Endothelial cell of umbilical vein (primary cell): ENCODE measurements at regions not wholly inside any gene's neighbourhood (a gene's known extent, or its start where the extent isn't known, plus 50 kb on each side); places are given as distances from the start of the nearest gene placed in this dataset.

Experiments used
- BruUV-seq: library from RNA; stranded (reverse); fragments of 400-500 nt; replicated peaks from 2 replicates; lab custom pipeline; 2021; lab: Mats Ljungman, UMichigan
- CTCF ChIA-PET: fragments of 300-600, 350-600 bp; sonication (Branson Sonifier 250); formaldehyde crosslinking; loops from one replicate; lab custom pipeline; 2021; ENCODE audit warnings: antibody characterized with exemption, inconsistent platforms; lab: Charles Lee
- POLR2A ChIA-PET: fragments of 300-600, 350-600 bp; sonication (Branson Sonifier 250); formaldehyde crosslinking; loops from one replicate; lab custom pipeline; 2021; ENCODE audit warnings: antibody characterized with exemption, inconsistent platforms; lab: Charles Lee
- DNase-seq: peaks from one replicate; pipeline ENCODE4 v3.0.0-alpha.2; 2011; ENCODE audit warnings: low read depth, low spot score
- FAIRE-seq: peaks from 2 replicates; lab custom pipeline; 2011; peaks lifted over from hg19 to GRCh38; lab: Jason Lieb, UNC
- H2AFZ ChIP-seq: 2 replicates; pipeline ENCODE4 v1.6.0; 2012; ENCODE audit warnings: low read depth, low read length, control low read depth, inconsistent platforms
- H3K27ac ChIP-seq: 2 replicates; pipeline ENCODE4 v1.5.1; 2011; ENCODE audit warnings: low read depth, mild to moderate bottlenecking, control low read depth, low read length, moderate library complexity; ENCODE audit not compliant: insufficient read depth
- H3K27me3 ChIP-seq, 2 experiments: 2 replicates each; pipeline versions ENCODE4 v1.6.0 to v1.6.1; 2011; ENCODE audit warnings: low read length in 2 of 2, mixed read lengths in 1 of 2; ENCODE audit not compliant: control insufficient read depth in 2 of 2, insufficient read depth in 2 of 2
- H3K36me3 ChIP-seq, 2 experiments: 2 replicates in 1 of 2; 3 replicates in 1 of 2; pipeline ENCODE4 v1.5.1; 2011; ENCODE audit warnings: low read length in 2 of 2, mild to moderate bottlenecking in 1 of 2, moderate library complexity in 1 of 2; ENCODE audit not compliant: control insufficient read depth in 2 of 2, insufficient read depth in 2 of 2; ENCODE audit errors: extremely low read depth in 1 of 2
- H3K4me1 ChIP-seq: 3 replicates; pipeline ENCODE4 v1.5.1; 2011; ENCODE audit warnings: mild to moderate bottlenecking, low read length; ENCODE audit not compliant: control insufficient read depth, insufficient read depth; ENCODE audit errors: extremely low read depth
- H3K4me2 ChIP-seq: 2 replicates; pipeline ENCODE4 v1.6.1; 2011; ENCODE audit warnings: low read length, control low read depth, mixed read lengths; ENCODE audit not compliant: insufficient read depth
- H3K4me3 ChIP-seq, 3 experiments: fragments of 200-600 bp in 1 of 3; sonication (generic), shearing (Covaris generic) in 1 of 3; replicated peaks in 1 of 3; 2 replicates each; pipeline ENCODE4 v1.5.1; 2011 to 2016; ENCODE audit warnings: control low read depth in 3 of 3, low read length in 3 of 3, mild to moderate bottlenecking in 2 of 3, inconsistent platforms in 1 of 3, low read depth in 1 of 3, moderate library complexity in 1 of 3; ENCODE audit not compliant: insufficient read depth in 1 of 3
- H3K79me2 ChIP-seq: 2 replicates; pipeline ENCODE4 v1.6.0; 2012; ENCODE audit warnings: low read length, inconsistent platforms; ENCODE audit not compliant: control insufficient read depth, insufficient read depth
- H3K9ac ChIP-seq: replicated peaks from 2 replicates; pipeline ENCODE3; 2011; ENCODE audit warnings: low read length, control low read depth; ENCODE audit not compliant: insufficient read depth; ENCODE audit errors: extremely low read depth
- H3K9me1 ChIP-seq: replicated peaks from 3 replicates; pipeline ENCODE4 v1.6.0; 2011; ENCODE audit warnings: mild to moderate bottlenecking, low read length; ENCODE audit not compliant: control insufficient read depth, insufficient read depth; ENCODE audit errors: extremely low read depth
- H3K9me3 ChIP-seq: replicated peaks from 2 replicates; pipeline ENCODE4 v1.5.1; 2012; ENCODE audit warnings: low read length, inconsistent platforms; ENCODE audit not compliant: control insufficient read depth, insufficient read depth
- H4K20me1 ChIP-seq: replicated peaks from 2 replicates; pipeline ENCODE3; 2011; ENCODE audit warnings: mild to moderate bottlenecking, low read length; ENCODE audit not compliant: control insufficient read depth, insufficient read depth; ENCODE audit errors: extremely low read depth
- CTCF ChIP-seq, 2 donors: IDR thresholded peaks; 1 replicate in 1 of 2; 2 replicates in 1 of 2; pipeline ENCODE4 v1.5.1; 2011; ENCODE audit warnings: low read length in 2 of 2, mild to moderate bottlenecking in 2 of 2, moderate library complexity in 2 of 2, control low read depth in 1 of 2, inconsistent platforms in 1 of 2, low read depth in 1 of 2; ENCODE audit not compliant: insufficient read depth in 1 of 2; ENCODE audit errors: extremely low read depth in 1 of 2
- EZH2 ChIP-seq: IDR thresholded peaks from 2 replicates; pipeline ENCODE4 v1.6.1; 2012; ENCODE audit warnings: borderline replicate concordance, low read depth, mild to moderate bottlenecking, moderate library complexity, low read length, inconsistent platforms; ENCODE audit not compliant: severe bottlenecking
- FOS ChIP-seq: IDR thresholded peaks from 2 replicates; pipeline ENCODE4 v1.6.1; 2011; ENCODE audit warnings: mild to moderate bottlenecking, low read length, moderate library complexity, borderline replicate concordance; ENCODE audit not compliant: insufficient read depth
- GATA2 ChIP-seq: IDR thresholded peaks from 2 replicates; pipeline ENCODE4 v1.7.0; 2011; ENCODE audit warnings: low read depth, mild to moderate bottlenecking, moderate library complexity, mixed read lengths, low read length; ENCODE audit not compliant: insufficient read length, insufficient read depth
- JUN ChIP-seq: IDR thresholded peaks from 2 replicates; pipeline ENCODE4 v1.6.1; 2011; ENCODE audit warnings: borderline replicate concordance, low read depth; ENCODE audit not compliant: insufficient read length, insufficient read depth
- MYC ChIP-seq: IDR thresholded peaks from one replicate; pipeline ENCODE4 v1.6.1; 2011; ENCODE audit warnings: mild to moderate bottlenecking, low read depth, low read length
- POLR2A ChIP-seq: IDR thresholded peaks from 2 replicates; pipeline ENCODE4 v1.6.1; 2012; ENCODE audit warnings: low read depth, mild to moderate bottlenecking, control low read depth, low read length
- POLR2AphosphoS5 ChIP-seq: IDR thresholded peaks from 2 replicates; pipeline ENCODE4 v1.6.1; 2012; ENCODE audit warnings: low read depth, mild to moderate bottlenecking, control low read depth, low read length, moderate library complexity; ENCODE audit not compliant: insufficient read depth
- dilution Hi-C: fragments of 300-500 bp; cut with MboI; formaldehyde crosslinking; loops from one replicate; pipeline ENCODE4 v1.15.0; 2019; ENCODE audit warnings: low sequenced_read_pairs; ENCODE audit not compliant: extremely low pct_ligation_motif_present
- intact Hi-C: fragments of 100-400 bp; cut with micrococcal nuclease; formaldehyde crosslinking; loops from one replicate; pipeline ENCODE4 v1.10.0; 2022
- TF ChIP-seq, protein P1 (sequence below): IDR thresholded peaks from 2 replicates; pipeline ENCODE4 v1.6.1; 2011; ENCODE audit not compliant: insufficient read depth, insufficient read length

DNA sequence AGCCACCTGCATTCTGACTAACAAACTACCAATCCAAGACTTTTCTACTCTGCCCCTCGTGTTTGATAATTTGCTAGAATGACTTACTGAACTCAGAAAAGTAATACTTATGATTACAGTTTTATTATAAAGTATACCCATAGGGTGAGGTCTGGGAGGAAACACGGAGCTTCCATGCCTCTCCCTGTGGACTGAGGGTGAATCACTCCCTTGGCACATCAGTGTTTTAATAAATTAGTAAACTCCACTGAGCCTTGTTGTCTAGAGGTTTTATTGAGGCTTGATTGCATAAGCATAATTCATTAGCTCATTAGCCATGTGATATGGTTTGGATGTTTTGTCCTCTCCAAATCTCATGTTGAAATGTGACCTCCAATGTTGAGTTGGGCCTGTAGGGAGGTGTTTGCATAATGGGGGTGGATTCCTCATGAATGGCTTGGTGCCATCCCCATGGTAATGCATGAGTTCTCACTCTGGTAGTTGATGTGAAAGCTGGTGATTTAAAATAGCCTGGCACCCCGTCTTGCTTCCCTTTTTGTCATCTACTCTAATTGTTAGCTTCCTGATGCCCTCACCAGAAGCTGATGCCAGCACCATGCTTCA is 233.6 kb upstream of the TRPC7 start:
- peaks cover 2% of the 10 kb centered on the region for H3K9me3 ChIP-seq
- no peaks in the 10 kb centered on the region for H3K36me3 ChIP-seq
- intact Hi-C loops, result no loop called here
- no peak for FAIRE-seq
- no TSS peak for BruUV-seq
- POLR2A ChIA-PET, result no interaction called here
- no peaks in the 10 kb centered on the region for H3K9me1 ChIP-seq
- dilution Hi-C loops, result no loop called here
- H3K27me3 ChIP-seq, result no peaks in the 10 kb centered on the region
- no peak overlapping the region for H2AFZ ChIP-seq
- H3K27ac ChIP-seq, result no peak overlapping the region
- H3K9ac ChIP-seq, result no peak overlapping the region
- H3K4me2 ChIP-seq, result no peak overlapping the region
- CTCF ChIA-PET, result interaction anchor here (0.8 kb wide), 1 partner anchor 87 kb away, joined by 3 read pairs; no protein-coding TSS in a partner anchor
- H3K4me1 ChIP-seq, result no peaks in the 10 kb centered on the region
- H4K20me1 ChIP-seq, result no peaks in the 10 kb centered on the region
- no peaks in the 10 kb centered on the region for H3K79me2 ChIP-seq
- no peak overlapping the region for H3K4me3 ChIP-seq
- no peak for DNase-seq
- no peak for TF ChIP-seq GATA2
- TF ChIP-seq, protein P1, sequence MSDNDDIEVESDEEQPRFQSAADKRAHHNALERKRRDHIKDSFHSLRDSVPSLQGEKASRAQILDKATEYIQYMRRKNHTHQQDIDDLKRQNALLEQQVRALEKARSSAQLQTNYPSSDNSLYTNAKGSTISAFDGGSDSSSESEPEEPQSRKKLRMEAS, result no peak
- TF ChIP-seq FOS, result no peak
- no peak for TF ChIP-seq POLR2A
- TF ChIP-seq JUN, result no peak
- no peak for TF ChIP-seq POLR2AphosphoS5
- TF ChIP-seq EZH2, result no peak
- no peak for TF ChIP-seq CTCF (IDR thresholded peaks at IDR 0.05; ENCODE audit: extremely low read depth in 1 of 2, insufficient read depth in 1 of 2, low read depth in 1 of 2, low read length in 2 of 2)
- no peak for TF ChIP-seq MYC
